ENCODE measurements at regions not wholly inside any gene's neighbourhood (a gene's known extent, or its start where the extent isn't known, plus 50 kb on each side); places are given as distances from the start of the nearest gene placed in this dataset.

GRCh38 chr18:64851726-64852125 lies 702.8 kb upstream of the LINC00305 start:
- TF ChIP-seq CTCF (IDR thresholded peaks at IDR 0.05) (no peak), POLR2AphosphoS5 (IDR thresholded peaks at IDR 0.05) (no peak), POLR2A (IDR thresholded peaks at IDR 0.05) (no peak), EP300 (IDR thresholded peaks at IDR 0.05) (no peak)
